Activated T-helper 1 cell treated with anti-CD3 and anti-CD28 coated beads, Interleukin-2, amount 50 U/mL, for 16 hours (primary cell): ENCODE measurements at regions not wholly inside any gene's neighbourhood (a gene's known extent, or its start where the extent isn't known, plus 50 kb on each side); places are given as distances from the start of the nearest gene placed in this dataset.
"Not testable (repeated sequence)": the region's sequence is repeated elsewhere in the genome, so short reads cannot be mapped to it uniquely, and the experiment has no call there.

ENCODE experiments used
- DNase-seq, 2 donors: peaks; one replicate each; pipeline ENCODE4 v3.0.0-alpha.2; 2020; ENCODE audit warnings: low read depth in 1 of 2, low spot score in 1 of 2

GRCh38 chr6:103699769-103700168, 1160.0 kb downstream of the HACE1 start:
- DNase-seq = no peak

- no peak for DNase-seq
Measured at GRCh38 chr6:103687430-103687829, 1172.3 kb downstream of the HACE1 start.

DNA sequence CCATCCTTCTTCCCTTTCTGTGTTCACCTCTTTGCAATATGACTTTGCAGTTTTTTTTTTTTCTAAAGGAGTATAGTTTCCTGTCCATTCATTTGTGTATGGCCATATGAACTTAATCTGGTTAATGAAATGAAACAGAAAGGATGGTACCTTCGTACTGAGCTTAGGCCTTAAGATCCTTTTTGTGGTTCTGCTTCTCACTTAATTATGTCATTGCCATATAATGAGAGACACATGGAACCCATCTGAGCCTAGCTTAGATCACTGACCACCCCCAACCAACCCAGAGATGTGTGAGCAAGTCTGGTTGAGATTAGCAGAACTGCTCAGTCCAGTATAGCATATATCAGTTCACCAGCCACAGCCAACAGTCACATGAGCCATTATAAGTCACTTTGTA, 1179.6 kb downstream of the HACE1 start:
- no peak for DNase-seq

DNA sequence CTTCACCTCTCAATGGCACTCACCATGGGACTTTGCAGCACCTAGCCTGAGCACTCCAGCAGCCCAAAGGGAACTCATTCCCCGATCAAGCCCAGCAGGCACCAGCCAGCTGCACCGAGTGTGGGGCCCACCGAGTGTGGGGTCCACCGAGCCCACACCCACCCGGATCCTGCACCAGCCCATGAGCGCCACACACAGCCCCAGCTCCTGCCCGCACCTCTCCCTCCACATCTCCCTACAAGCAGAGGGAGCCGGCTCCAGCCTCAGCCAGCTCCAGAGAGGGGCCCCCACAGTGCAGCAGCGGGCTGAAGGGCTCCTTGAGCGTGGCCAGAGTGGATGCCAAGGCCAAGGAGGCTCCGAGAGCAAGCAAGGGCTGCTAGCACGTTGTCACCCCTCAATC, 1182.4 kb downstream of the HACE1 start:
- no peak for DNase-seq

- no peak for DNase-seq
Measured at GRCh38 chr6:103675807-103676406, 1183.8 kb downstream of the HACE1 start.

DNA sequence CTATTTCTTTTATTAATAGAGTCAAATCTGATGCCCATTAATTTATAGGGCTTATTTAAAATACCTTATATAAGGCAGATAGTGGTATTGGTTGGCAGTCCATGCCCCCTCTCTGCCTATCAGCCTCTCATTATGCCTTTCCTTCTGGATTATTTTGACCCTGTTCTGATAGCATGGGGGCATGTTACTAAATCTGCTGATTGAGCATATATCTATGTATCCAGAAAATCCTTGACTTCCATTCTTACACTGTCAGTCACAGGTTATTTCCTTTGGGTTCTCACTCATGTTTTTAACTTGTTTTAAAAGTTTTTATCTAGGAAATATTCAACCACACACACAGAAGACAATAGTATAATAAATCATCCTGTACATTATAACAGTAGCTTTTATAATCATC, 1184.9 kb downstream of the HACE1 start:
- no peak for DNase-seq

DNA sequence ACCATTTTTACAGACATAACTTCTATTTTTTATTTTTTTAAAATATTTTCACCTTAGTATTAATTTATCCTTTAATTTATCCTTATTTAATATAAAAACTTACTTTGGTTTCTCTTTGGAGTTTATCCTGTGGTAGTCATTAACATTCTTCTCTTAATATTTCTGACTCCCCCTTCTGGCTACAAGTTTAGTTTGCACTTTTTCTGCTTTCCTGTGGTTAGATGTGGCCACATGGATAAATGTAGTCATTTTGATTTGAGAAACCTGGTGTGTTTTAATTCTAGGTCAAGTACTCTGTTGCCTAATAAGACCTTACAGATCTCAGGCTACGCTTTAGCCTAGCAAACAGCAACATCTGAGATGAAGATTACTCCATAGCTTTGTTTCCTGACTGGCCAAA, 1187.5 kb downstream of the HACE1 start:
- no peak for DNase-seq

DNA sequence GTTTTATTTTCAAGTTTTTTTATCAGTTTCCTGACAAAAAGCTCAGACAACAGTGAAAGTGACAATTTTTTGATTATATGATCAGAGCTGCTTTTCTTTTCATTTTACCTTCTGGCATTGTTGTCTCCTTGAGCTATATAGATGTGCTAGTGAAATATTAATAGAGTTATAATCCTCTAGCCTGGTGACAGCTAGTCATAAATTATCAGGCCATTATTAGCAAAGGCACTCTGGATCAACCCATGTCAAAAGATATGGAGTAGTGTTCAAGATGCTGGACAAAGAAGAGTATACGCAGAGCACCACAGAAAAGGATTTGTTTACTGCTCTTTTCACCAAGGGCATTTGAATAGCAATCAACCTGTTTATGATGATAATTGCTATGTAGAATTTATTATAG, 1230.1 kb downstream of the HACE1 start:
- no peak for DNase-seq

- no peak for DNase-seq
Measured at GRCh38 chr6:103617642-103618041, 1242.1 kb downstream of the HACE1 start.

- DNase-seq = no peak
Measured at GRCh38 chr6:103587722-103588121, 1272.0 kb downstream of the HACE1 start.

DNA sequence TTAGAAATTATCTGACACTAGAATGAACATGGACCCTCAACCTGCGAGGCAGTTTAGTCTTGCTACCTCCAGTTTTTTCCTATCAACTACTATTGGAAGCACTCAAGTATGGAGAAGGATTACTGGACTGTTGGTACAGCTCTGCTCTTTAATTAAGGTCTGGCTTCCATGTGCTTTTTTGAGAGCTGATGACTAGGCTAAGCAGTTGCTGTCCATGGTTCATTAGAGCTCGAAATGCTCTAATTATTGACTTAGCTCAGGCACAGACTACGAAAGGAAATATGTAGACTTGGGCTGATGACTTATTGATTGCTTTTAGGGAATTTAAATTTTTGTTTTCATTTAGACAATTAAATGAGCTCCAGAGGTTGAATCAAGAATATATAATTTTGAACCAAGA, 1281.6 kb downstream of the HACE1 start:
- no peak for DNase-seq

- no peak for DNase-seq
Measured at GRCh38 chr6:103570431-103570830, 1289.3 kb downstream of the HACE1 start.

DNA sequence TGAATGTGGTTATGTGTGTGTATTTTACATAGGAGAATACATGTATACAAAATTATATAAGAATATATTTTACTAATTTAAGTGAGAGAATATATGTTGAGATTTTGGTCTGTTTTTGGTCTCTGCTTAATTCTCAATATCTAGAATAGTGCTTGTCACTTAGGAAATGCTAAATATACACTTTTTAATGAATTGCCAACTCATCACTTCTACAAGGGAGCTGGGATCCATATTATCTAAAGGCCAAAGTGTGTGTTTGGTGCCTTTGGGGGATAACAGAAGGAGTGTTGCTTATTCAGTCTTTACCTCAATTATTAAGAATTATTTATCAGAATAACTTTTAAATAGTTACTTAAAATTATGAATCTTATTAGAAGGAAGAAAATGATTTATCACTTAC, 1304.8 kb downstream of the HACE1 start:
- no peak for DNase-seq

GRCh38 chr6:103538381-103538780, 1321.3 kb downstream of the HACE1 start:
- no peak for DNase-seq

DNA sequence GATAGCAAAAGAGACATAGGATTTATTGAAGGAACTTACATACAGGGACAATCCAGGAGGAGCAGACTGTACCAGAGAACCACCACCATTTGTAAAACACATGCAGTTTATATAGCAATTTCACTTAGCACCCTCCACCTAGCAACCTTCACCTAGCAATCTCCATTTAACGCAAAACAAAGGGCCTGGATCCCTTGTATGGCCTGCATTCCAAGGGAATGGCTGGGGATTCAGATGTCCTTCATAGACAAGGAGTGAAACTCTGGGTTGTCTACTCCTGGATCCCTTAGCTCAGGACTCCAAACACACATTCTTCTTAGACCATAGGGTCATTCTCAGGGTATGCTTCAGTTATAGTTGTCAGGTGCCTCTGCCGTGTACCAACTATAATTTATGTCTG, 1324.9 kb downstream of the HACE1 start:
- no peak for DNase-seq

DNA sequence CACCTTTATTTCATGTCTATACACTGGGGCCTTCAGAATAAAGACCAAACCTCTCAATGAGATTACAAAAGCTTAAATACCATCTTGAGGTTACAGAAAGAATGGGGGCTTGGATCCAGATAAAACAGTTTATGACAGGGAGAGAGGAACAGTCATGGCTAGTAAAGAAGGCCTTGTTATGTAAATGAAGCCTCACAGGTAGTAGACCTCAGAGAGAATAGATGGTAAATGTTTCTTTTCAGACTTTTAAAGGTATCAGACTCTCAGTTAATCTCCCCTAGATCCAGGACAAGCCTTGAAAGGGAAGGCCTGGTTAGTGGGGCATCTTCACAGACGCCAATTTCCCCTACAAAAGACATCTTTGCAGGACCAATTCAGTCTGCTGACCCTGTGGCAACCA, 1325.6 kb downstream of the HACE1 start:
- no peak for DNase-seq

- DNase-seq = no peak
Measured at GRCh38 chr6:103522045-103522444, 1337.7 kb downstream of the HACE1 start.

GRCh38 chr6:103516336-103516735, 1343.4 kb downstream of the HACE1 start:
- DNase-seq = no peak

DNA sequence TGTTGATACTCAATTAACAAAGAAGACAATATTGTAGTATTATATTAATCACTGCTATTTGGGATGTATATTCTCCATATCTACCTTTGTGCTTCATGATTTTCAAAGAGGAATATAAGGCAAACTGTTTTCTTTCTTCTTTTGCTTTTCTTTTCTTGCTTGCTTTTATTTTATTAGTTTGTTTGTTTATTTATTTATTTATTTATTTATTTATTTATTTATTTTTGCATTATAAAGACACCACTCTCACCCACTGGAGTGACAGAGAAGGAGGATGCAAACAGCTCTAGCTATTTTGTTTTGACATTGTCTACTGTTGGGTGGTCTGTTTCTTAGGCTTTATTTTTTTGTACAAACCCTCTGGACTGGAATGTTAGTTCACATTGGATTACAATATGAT, 1352.7 kb downstream of the HACE1 start:
- DNase-seq = no peak

DNA sequence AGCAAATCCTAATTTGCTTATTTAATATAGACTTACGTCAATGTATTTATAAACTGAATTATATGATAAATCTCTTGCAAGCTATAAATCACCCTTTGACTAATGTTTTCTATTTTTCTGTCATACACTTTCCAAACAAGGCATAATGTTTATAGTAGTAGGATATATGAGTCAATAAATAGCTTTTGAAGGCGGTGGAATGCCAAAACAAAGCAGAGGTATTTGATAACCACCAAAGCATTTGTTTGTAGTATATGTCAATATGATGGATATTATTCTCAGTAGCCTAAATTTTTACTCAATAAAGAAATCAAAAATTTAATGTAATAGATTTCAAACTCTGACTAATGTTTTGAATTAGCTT, 1354.6 kb downstream of the HACE1 start:
- no peak for DNase-seq

GRCh38 chr6:103504501-103505154, 1355.1 kb downstream of the HACE1 start:
- DNase-seq = no peak

GRCh38 chr6:103496588-103496987, 1363.1 kb downstream of the HACE1 start:
- DNase-seq = not testable (repeated sequence)

GRCh38 chr6:103456652-103457051, 1403.1 kb downstream of the HACE1 start:
- DNase-seq = no peak
